ENCODE measurements at regions not wholly inside any gene's neighbourhood (a gene's known extent, or its start where the extent isn't known, plus 50 kb on each side); places are given as distances from the start of the nearest gene placed in this dataset.
"Not testable (repeated sequence)": the region's sequence is repeated elsewhere in the genome, so short reads cannot be mapped to it uniquely, and the experiment has no call there.

DNA sequence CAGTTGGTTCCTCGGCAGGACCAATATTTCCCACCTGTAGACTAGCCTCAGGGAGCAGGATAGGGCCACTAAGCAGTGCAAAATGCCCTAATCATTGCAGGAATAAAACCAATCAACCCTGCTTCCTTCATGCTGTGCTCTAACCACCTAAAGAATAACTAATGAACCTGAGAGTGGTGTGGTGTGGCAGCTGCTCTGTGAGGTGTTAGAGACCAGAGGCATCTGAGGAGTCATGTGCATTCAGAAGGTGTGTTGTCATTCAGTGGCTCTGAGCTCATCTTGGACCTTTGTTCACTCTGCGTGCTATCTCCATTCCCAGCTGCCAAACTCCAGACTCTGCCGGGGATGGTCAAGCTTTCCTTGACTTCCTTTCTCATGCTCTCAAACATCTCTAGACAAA, 136.7 kb upstream of the EGLN3 start:
- no peak for DNase-seq (ENCODE audit: low spot score)
- in situ Hi-C loops (cut with HindIII; ENCODE audit: low sequenced_read_pairs) = no loop called here

GRCh38 chr14:34086223-34086757, 135.4 kb upstream of the EGLN3 start:
- in situ Hi-C loops (cut with HindIII; ENCODE audit: low sequenced_read_pairs) = no loop called here
- no peak for DNase-seq (ENCODE audit: low spot score)

DNA sequence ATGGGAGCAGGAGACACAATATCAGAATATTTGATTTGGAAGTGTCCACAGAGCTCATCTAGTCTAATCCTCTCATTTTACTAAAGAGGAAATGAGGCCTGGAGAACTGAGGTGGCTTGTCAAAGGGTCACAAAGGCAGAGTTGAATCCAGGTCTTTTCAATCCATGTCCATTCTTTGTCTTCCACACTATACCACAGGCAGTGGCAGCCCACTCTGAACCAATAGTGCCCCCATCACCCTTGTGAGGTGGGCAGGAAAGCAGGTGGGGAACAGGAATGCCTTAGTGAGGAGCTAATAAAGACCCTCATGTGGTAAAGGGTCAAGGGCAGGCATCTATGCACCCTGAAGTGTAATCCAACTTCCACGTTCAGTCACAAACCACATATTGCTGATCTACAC, 134.8 kb upstream of the EGLN3 start:
- in situ Hi-C loops (cut with HindIII; ENCODE audit: low sequenced_read_pairs) = no loop called here
- no peak for DNase-seq (ENCODE audit: low spot score)

- DNase-seq (ENCODE audit: low spot score) = peak; percentile 21
- in situ Hi-C loops (cut with HindIII; ENCODE audit: low sequenced_read_pairs) = no loop called here
Observed at GRCh38 chr14:34081576-34082136, 130.8 kb upstream of the EGLN3 start.

- DNase-seq (ENCODE audit: low spot score) = peak; percentile 43
- in situ Hi-C loops (cut with HindIII; ENCODE audit: low sequenced_read_pairs) = no loop called here
Observed at GRCh38 chr14:34081101-34081575, 130.3 kb upstream of the EGLN3 start.

DNA sequence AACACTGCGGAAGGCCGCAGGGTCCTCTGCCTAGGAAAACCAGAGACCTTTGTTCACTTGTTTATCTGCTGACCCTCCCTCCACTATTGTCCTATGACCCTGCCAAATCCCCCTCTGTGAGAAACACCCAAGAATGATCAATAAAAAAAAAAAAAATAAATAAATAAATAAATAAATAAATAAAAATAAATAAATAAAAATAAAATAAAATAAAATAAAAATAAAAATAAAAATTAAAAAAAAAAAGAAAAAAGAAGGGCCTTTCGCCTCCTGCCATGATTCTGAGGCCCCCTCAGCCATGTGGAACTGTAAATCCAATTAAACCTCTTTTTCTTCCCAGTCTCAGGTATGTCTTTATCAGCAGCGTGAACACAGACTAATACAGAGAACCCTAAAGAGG, 128.8 kb upstream of the EGLN3 start:
- in situ Hi-C loops (cut with HindIII; ENCODE audit: low sequenced_read_pairs) = not testable (repeated sequence)

DNA sequence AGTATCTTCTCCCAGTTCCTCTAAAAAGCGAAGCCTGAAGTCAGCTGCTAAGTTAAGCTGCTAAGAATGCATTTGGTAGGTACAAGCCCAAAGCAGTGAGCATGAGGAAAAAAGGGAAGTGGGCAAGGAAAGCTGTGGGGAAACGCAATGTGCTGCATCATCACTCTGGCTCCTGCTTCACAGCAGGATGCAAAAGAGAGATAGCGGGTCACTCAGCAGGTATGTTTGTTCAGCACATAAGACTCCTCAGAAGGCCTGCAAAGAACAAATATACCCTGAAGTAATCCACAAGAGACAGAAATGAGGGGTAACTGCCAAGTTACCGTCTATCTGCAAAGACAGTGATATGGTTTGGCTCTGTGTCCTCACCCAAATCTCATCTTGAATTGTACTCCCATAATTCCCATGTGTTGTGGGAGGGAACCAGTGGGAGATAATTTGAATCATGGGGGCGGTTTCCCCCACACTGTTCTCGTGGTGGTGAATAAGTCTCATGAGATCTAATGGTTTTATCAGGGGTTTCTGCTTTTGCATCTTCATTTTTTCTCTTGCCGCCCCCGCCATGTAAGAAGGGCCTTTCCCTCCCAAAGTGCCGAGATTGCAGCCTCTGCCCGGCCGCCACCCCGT, 127.4 kb upstream of the EGLN3 start:
- DNase-seq (ENCODE audit: low spot score) = no peak
- in situ Hi-C loops (cut with HindIII; ENCODE audit: low sequenced_read_pairs) = no loop called here

More for the DNA sequence above, 128.8 kb upstream of the EGLN3 start:
- DNase-seq (ENCODE audit: low spot score) = not testable (repeated sequence)

GRCh38 chr14:34075826-34076225, 125.0 kb upstream of the EGLN3 start:
- in situ Hi-C loops (cut with HindIII; ENCODE audit: low sequenced_read_pairs) = no loop called here
- DNase-seq (ENCODE audit: low spot score) = no peak

- no peak for DNase-seq (ENCODE audit: low spot score)
- in situ Hi-C loops (cut with HindIII; ENCODE audit: low sequenced_read_pairs) = no loop called here
Observed at GRCh38 chr14:34075042-34075744, 124.3 kb upstream of the EGLN3 start.

DNA sequence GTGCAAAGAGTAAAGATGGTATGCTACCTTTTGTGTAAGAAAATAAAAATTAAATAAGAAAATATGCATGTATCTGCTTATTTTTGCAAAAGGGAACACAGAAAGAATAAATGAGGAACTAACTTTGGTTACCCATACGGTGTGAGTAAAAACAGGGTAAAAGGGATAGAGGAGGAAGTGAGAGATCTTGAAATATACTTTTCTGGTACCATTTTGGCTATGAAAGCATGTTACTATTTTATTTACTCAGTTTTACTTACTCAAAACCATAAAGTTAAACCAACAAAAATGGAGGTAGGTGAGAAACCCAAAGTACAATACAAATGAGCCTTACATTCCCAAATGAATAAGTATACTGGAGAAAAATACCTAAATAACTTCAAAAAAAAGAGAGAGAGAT, 122.0 kb upstream of the EGLN3 start:
- in situ Hi-C loops (cut with HindIII; ENCODE audit: low sequenced_read_pairs) = no loop called here

DNA sequence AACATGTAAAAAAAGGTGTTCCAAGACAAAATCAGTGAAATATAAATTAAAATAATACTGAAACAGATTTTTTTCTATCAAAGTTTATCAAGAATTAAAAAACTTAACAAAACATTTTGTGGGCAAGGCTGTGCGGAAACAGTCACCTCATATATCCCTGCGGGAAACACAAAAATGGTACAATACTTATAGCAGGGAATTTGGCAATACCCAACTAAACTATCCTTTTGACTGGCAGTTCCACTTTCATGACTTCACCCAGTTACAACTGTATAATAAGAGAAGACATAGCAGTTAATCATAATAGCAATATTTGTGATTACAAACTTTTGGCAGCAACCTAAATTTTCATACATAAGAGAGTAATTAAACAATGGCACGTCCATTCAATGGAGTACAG, 121.5 kb upstream of the EGLN3 start:
- in situ Hi-C loops (cut with HindIII; ENCODE audit: low sequenced_read_pairs) = no loop called here

More for the DNA sequence above, 122.0 kb upstream of the EGLN3 start:
- DNase-seq (ENCODE audit: low spot score) = no peak

DNA sequence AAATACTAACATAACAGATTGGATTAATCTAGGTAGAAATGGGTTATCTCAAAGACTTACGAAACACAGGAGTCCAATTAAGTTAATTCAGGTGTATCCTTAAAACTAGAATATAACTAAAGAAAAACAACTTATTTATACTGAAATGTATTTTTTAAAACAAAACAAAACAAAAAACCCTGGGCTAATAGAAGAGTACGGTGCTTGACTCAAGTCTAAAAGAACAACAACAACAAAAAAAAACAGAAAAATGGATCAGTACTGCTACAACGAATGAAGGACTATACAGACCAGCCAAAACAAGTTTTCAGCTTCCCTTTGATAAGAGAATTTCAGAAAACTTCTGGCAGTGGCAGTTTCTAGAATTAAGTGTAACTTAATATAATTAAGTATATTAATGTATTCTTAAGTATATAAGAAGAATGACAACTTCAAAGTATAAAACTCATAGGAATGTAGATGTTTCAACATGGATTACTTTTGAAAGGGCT, 120.1 kb upstream of the EGLN3 start:
- no peak for DNase-seq (ENCODE audit: low spot score)
- in situ Hi-C loops (cut with HindIII; ENCODE audit: low sequenced_read_pairs) = no loop called here

More for the DNA sequence above, 121.5 kb upstream of the EGLN3 start:
- DNase-seq (ENCODE audit: low spot score) = no peak

DNA sequence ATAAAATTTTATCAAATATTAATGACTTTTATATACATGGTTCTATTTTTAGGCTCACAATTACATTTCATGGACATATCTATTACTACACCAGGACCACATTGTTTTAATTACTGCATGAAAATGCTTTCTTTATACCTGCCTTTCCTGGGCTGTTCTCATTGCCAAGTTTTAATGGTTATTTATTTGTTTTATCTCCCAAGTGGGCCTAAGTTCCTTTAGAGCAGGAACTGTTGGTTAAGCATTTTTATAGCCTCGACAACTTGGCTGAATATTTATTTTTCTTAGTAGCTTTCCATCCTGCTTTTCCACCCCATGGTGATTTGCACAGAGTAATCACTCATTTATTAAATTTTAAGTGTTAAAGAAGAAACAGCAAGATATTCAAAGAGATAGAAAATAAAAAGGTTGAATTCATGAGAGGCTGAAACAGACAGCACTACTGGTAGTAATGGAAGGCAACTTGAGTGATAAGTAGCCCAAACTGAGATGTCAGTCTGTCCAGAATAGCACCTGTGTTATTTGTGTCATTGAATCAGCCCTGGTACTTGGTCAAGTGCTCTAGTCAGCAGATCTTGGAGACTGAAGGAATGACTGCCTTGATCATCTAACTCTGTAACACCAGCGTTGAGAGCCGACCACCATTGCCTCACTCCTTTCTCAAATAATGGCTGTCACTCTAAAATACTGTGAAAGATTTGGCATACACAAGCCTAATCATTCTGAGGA, 119.1 kb upstream of the EGLN3 start:
- in situ Hi-C loops (cut with HindIII; ENCODE audit: low sequenced_read_pairs) = no loop called here
- DNase-seq (ENCODE audit: low spot score) = no peak

DNA sequence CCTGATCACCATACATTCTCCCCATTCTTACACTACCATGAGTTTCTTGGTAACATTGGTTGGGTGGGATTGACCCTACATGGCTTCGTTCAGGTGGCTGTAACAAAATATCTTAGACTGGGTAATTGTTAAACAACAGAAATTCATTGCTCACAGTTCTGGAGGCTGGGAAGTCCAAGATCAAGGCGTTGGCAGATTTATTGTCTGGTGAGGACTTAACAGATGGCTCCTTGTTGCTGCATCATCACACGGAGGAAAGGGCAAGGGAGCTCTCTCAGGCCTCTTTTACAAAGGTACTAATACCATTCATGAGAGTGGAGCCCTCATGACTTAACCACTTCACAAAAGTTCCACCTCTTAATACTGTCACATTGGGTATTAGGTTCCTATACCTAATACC, 116.7 kb upstream of the EGLN3 start:
- DNase-seq (ENCODE audit: low spot score) = no peak
- in situ Hi-C loops (cut with HindIII; ENCODE audit: low sequenced_read_pairs) = no loop called here

DNA sequence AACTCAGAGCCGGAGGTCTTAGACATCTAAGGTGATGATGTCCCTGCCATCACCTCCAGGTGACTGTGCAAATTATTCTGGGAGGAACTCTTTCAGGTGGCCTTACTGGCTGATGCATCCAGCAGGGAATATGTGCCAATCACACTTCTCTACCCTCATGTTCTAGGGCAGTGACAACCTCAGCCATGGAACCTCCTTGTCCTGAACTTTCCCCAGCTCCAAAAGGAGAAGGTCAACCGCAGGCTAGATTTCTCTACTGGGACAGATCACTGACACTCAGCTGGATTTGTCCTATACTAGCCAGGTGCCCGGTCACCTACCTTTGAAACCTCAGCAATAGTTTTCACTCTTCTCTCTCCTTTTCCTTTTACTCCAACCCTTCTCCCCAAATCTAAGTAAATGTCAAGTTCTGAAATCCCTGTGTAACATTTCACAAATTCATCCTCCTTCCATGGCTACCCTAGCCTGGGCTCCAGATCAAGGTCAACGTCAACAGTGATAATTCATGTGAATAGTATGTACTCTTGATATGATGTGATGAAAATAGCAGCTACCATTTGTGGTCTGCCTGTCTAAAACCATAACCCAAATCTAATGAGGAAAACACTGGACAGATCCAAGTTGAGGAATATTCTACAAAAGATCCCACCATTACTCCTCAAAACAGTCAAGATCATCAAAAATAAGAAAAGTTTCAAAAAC, 115.0 kb upstream of the EGLN3 start:
- no peak for DNase-seq (ENCODE audit: low spot score)
- in situ Hi-C loops (cut with HindIII; ENCODE audit: low sequenced_read_pairs) = no loop called here

DNA sequence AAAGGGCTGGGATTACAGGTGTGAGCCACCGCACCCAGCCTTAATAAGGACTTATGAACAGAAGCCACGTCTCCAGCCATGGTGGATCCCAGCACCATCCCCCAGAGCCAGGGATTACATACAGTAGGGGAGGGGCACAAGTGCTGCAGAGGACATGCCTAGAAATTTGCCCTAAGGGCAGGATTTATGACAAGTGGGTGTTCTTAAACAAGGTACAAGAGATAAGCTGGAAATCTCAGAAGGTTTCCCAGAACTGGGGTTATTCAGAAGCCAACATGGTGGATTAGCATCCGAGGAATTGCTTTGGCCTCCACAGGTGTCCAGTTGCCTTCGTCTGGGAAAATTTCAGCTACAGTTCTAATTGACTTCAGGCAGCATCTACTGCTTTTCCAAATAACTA, 114.4 kb upstream of the EGLN3 start:
- no peak for DNase-seq (ENCODE audit: low spot score)
- in situ Hi-C loops (cut with HindIII; ENCODE audit: low sequenced_read_pairs) = no loop called here

- DNase-seq (ENCODE audit: low spot score) = peak; percentile 39
- in situ Hi-C loops (cut with HindIII; ENCODE audit: low sequenced_read_pairs) = no loop called here
Observed at GRCh38 chr14:34064349-34064748, 113.5 kb upstream of the EGLN3 start.

- in situ Hi-C loops (cut with HindIII; ENCODE audit: low sequenced_read_pairs) = no loop called here
- DNase-seq (ENCODE audit: low spot score) = peak; percentile 15
Observed at GRCh38 chr14:34063470-34064164, 112.7 kb upstream of the EGLN3 start.
